ENCODE measurements at regions not wholly inside any gene's neighbourhood (a gene's known extent, or its start where the extent isn't known, plus 50 kb on each side); places are given as distances from the start of the nearest gene placed in this dataset.

DNA sequence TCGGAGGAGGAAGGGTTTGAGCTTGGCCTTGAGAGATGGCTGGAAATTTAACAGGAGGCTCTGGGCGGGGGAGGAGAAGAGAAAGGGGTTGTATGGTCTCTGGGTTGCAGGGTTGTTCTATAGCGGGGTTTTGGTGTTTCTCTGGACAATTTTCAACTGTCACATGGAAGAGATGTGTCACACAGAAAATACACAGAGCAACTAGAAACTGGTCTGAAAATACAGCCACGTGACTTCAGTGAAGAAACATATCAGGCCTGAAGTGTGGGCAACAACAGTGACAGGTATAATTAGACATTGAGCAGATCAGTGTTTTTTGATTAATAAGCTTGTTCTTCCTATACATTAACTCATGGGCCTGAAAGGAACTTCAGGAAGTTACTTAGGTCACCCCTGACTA lies 205.3 kb upstream of the HMGA2 start:
- TF ChIP-seq, protein P1, sequence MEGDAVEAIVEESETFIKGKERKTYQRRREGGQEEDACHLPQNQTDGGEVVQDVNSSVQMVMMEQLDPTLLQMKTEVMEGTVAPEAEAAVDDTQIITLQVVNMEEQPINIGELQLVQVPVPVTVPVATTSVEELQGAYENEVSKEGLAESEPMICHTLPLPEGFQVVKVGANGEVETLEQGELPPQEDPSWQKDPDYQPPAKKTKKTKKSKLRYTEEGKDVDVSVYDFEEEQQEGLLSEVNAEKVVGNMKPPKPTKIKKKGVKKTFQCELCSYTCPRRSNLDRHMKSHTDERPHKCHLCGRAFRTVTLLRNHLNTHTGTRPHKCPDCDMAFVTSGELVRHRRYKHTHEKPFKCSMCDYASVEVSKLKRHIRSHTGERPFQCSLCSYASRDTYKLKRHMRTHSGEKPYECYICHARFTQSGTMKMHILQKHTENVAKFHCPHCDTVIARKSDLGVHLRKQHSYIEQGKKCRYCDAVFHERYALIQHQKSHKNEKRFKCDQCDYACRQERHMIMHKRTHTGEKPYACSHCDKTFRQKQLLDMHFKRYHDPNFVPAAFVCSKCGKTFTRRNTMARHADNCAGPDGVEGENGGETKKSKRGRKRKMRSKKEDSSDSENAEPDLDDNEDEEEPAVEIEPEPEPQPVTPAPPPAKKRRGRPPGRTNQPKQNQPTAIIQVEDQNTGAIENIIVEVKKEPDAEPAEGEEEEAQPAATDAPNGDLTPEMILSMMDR (IDR thresholded peaks at IDR 0.05; ENCODE audit: extremely low read depth in 1 of 2, insufficient read depth in 1 of 2, low read depth in 1 of 2, low read length in 2 of 2): no peak
- TF ChIP-seq POLR2A (IDR thresholded peaks at IDR 0.05; ENCODE audit: low read depth, low read length): no peak
